SK-N-SH (cell line): ENCODE measurements at regions not wholly inside any gene's neighbourhood (a gene's known extent, or its start where the extent isn't known, plus 50 kb on each side); places are given as distances from the start of the nearest gene placed in this dataset.
A peak's percentile ranks its signal among the peaks of the same experiment; 100 is the strongest.

Experiments used
- CTCF ChIA-PET: fragments of 300-600, 350-600 bp; formaldehyde crosslinking; extraction: SDS; loops from one replicate; lab custom pipeline; 2021; lab: Yijun Ruan, JAX
- POLR2A ChIA-PET: fragments of 350-600 bp; sonication (Branson Sonifier 250); formaldehyde crosslinking; extraction: SDS; loops from one replicate; lab custom pipeline; 2020; ENCODE audit warnings: antibody characterized with exemption, inconsistent platforms; lab: Yijun Ruan, JAX
- DNase-seq: peaks from one replicate; pipeline ENCODE4 v3.0.0; 2012
- H2AFZ ChIP-seq: fragments of 200-600 bp; sonication (generic); 2 replicates; pipeline ENCODE4 v1.8.1; 2016; ENCODE audit warnings: antibody characterized with exemption, mild to moderate bottlenecking, low read depth
- H3F3A ChIP-seq: fragments of 200-600 bp; sonication (generic); replicated peaks from 2 replicates; pipeline ENCODE3; 2016; ENCODE audit warnings: antibody characterized with exemption, mild to moderate bottlenecking; ENCODE audit not compliant: insufficient read depth
- H3K27ac ChIP-seq, 2 experiments: fragments of 200-500 bp in 1 of 2; fragments of 200-600 bp in 1 of 2; sonication (Bioruptor generic) in 1 of 2; sonication (generic), shearing (Covaris generic) in 1 of 2; 2 replicates each; pipeline versions ENCODE4 v1.5.1 to v1.6.1; 2014 to 2016; ENCODE audit warnings: low read depth in 2 of 2, inconsistent platforms in 1 of 2, low read length in 1 of 2, mild to moderate bottlenecking in 1 of 2, mixed read lengths in 1 of 2
- H3K27me3 ChIP-seq: fragments of 200-600 bp; sonication (generic), shearing (Covaris generic); 2 replicates; pipeline ENCODE4 v1.6.1; 2016; ENCODE audit warnings: mixed run types; ENCODE audit not compliant: insufficient read depth
- H3K36me3 ChIP-seq, 2 experiments: fragments of 200-500 bp in 1 of 2; fragments of 200-600 bp in 1 of 2; sonication (Bioruptor generic) in 1 of 2; sonication (generic) in 1 of 2; replicated peaks in 1 of 2; 2 replicates each; pipeline versions ENCODE3 to v1.5.1; 2014 to 2016; ENCODE audit warnings: low read length in 1 of 2, mild to moderate bottlenecking in 1 of 2; ENCODE audit not compliant: insufficient read depth in 2 of 2, control insufficient read depth in 1 of 2
- H3K4me1 ChIP-seq, 2 experiments: fragments of 200-500 bp in 1 of 2; fragments of 200-600 bp in 1 of 2; sonication (Bioruptor generic) in 1 of 2; sonication (generic), shearing (Covaris generic) in 1 of 2; 2 replicates each; pipeline versions ENCODE4 v1.5.1 to v1.6.1; 2014 to 2016; ENCODE audit warnings: low read depth in 1 of 2, low read length in 1 of 2, mixed run types in 1 of 2; ENCODE audit not compliant: insufficient read depth in 2 of 2, control insufficient read depth in 1 of 2
- H3K4me2 ChIP-seq: fragments of 200-600 bp; sonication (generic), shearing (Covaris generic); 2 replicates; pipeline ENCODE4 v1.6.1; 2017; ENCODE audit warnings: mixed run types
- H3K4me3 ChIP-seq, 2 experiments: fragments of 200-500 bp in 1 of 2; fragments of 200-600 bp in 1 of 2; sonication (Bioruptor generic) in 1 of 2; sonication (generic), shearing (Covaris generic) in 1 of 2; 2 replicates each; pipeline versions ENCODE4 v1.5.1 to v1.8.1; 2014 to 2016; ENCODE audit warnings: low read depth in 2 of 2, inconsistent platforms in 1 of 2, low read length in 1 of 2, mild to moderate bottlenecking in 1 of 2, mixed read lengths in 1 of 2, moderate library complexity in 1 of 2
- H3K79me2 ChIP-seq: fragments of 200-600 bp; sonication (generic); 2 replicates; pipeline ENCODE4 v1.8.1; 2017; ENCODE audit warnings: mild to moderate bottlenecking; ENCODE audit not compliant: insufficient read depth
- H3K9ac ChIP-seq: fragments of 200-600 bp; sonication (generic); 2 replicates; pipeline ENCODE4 v1.6.1; 2017; ENCODE audit warnings: mixed run types
- H3K9me2 ChIP-seq: fragments of 200-600 bp; sonication (generic); 2 replicates; pipeline ENCODE4 v1.6.1; 2017; ENCODE audit warnings: mixed run types
- H3K9me3 ChIP-seq: fragments of 200-600 bp; sonication (generic); 2 replicates; pipeline ENCODE4 v1.6.1; 2017; ENCODE audit warnings: mixed run types, mild to moderate bottlenecking, moderate library complexity
- H4K20me1 ChIP-seq: fragments of 200-600 bp; sonication (generic); 2 replicates; pipeline ENCODE4 v1.6.1; 2017; ENCODE audit warnings: mild to moderate bottlenecking, mixed run types; ENCODE audit not compliant: insufficient read depth
- CHD2 ChIP-seq: fragments of 150-350 bp; IDR thresholded peaks from 2 replicates; pipeline ENCODE4 v1.6.1; 2018; ENCODE audit warnings: low read length; ENCODE audit not compliant: partially characterized antibody
- ELF1 ChIP-seq: IDR thresholded peaks from 2 replicates; pipeline ENCODE4 v1.4.0; 2012
- EP300 ChIP-seq, 2 experiments: IDR thresholded peaks; 2 replicates each; pipeline versions ENCODE4 v1.4.0 to v1.6.1; 2012; ENCODE audit warnings: borderline replicate concordance in 1 of 2, low read depth in 1 of 2, low read length in 1 of 2
- FOSL2 ChIP-seq: IDR thresholded peaks from 2 replicates; pipeline ENCODE4 v1.4.0; 2012; ENCODE audit warnings: low read depth, mild to moderate bottlenecking, moderate library complexity, borderline replicate concordance
- FOXJ3 ChIP-seq: sonication (generic); formaldehyde crosslinking; IDR thresholded peaks from 2 replicates; pipeline ENCODE4 v1.5.1; 2020; ENCODE audit warnings: mild to moderate bottlenecking, missing genetic modification reagents
- FOXM1 ChIP-seq: IDR thresholded peaks from 2 replicates; pipeline ENCODE4 v1.4.0; 2012; ENCODE audit warnings: low read depth, mild to moderate bottlenecking
- GABPA ChIP-seq: IDR thresholded peaks from 2 replicates; pipeline ENCODE4 v1.4.0; 2012; ENCODE audit warnings: low read depth, mild to moderate bottlenecking
- JUND ChIP-seq: IDR thresholded peaks from 2 replicates; pipeline ENCODE4 v1.4.0; 2012
- MEF2A ChIP-seq: IDR thresholded peaks from 2 replicates; pipeline ENCODE4 v1.4.0; 2012; ENCODE audit warnings: low read depth, borderline replicate concordance
- NRF1 ChIP-seq: IDR thresholded peaks from 2 replicates; pipeline ENCODE4 v1.6.1; 2012; ENCODE audit warnings: low read depth, mild to moderate bottlenecking, low read length
- RAD21 ChIP-seq: IDR thresholded peaks from 2 replicates; pipeline ENCODE4 v1.6.1; 2012; ENCODE audit warnings: mild to moderate bottlenecking, low read length
- RCOR1 ChIP-seq: fragments of 150-350 bp; IDR thresholded peaks from 2 replicates; pipeline ENCODE4 v1.6.1; 2017; ENCODE audit warnings: antibody characterized with exemption, low read length
- RFX5 ChIP-seq: IDR thresholded peaks from 2 replicates; pipeline ENCODE4 v1.6.1; 2012; ENCODE audit warnings: mild to moderate bottlenecking, improper control_type of control experiment, low read length
- RXRA ChIP-seq: IDR thresholded peaks from 2 replicates; pipeline ENCODE4 v1.4.0; 2012; ENCODE audit warnings: low read depth, mild to moderate bottlenecking, borderline replicate concordance
- SIN3A ChIP-seq: IDR thresholded peaks from 2 replicates; pipeline ENCODE4 v1.6.1; 2012; ENCODE audit warnings: low read depth, mild to moderate bottlenecking, low read length, moderate library complexity, borderline replicate concordance
- SMC3 ChIP-seq: IDR thresholded peaks from 2 replicates; pipeline ENCODE4 v1.6.1; 2012; ENCODE audit warnings: low read depth, low read length, improper control_type of control experiment
- TCF12 ChIP-seq: IDR thresholded peaks from 2 replicates; pipeline ENCODE4 v1.4.0; 2012
- TEAD4 ChIP-seq: IDR thresholded peaks from 2 replicates; pipeline ENCODE4 v1.4.0; 2012; ENCODE audit warnings: mild to moderate bottlenecking, borderline replicate concordance; ENCODE audit not compliant: insufficient read depth
- USF2 ChIP-seq: fragments of 150-350 bp; IDR thresholded peaks from 2 replicates; pipeline ENCODE4 v1.6.1; 2017; ENCODE audit warnings: antibody characterized with exemption, low read length, low read depth, borderline replicate concordance
- ZBTB33 ChIP-seq: IDR thresholded peaks from 2 replicates; pipeline ENCODE4 v1.4.0; 2012; ENCODE audit warnings: low read depth, borderline replicate concordance
- WGBS: methylation state at CpG from one replicate; pipeline ENCODE4 v1.1.6; 2017; ENCODE audit warnings: low lambda C conversion rate; 5-methylcytosine and 5-hydroxymethylcytosine counted together
- TF ChIP-seq, protein P1 (sequence below): IDR thresholded peaks from 2 replicates; pipeline ENCODE4 v1.6.1; 2012; ENCODE audit warnings: mild to moderate bottlenecking, low read depth, low read length, moderate library complexity
- TF ChIP-seq, protein P2 (sequence below): fragments of 150-350 bp; IDR thresholded peaks from 2 replicates; pipeline ENCODE4 v1.6.1; 2016; ENCODE audit warnings: mild to moderate bottlenecking, low read depth, low read length
- TF ChIP-seq, protein P3 (sequence below): IDR thresholded peaks from 2 replicates; pipeline ENCODE4; 2012
- TF ChIP-seq, protein P4 (sequence below): fragments of 200-600 bp; sonication (generic); IDR thresholded peaks from 2 replicates; pipeline ENCODE4 v1.6.1; 2017; ENCODE audit warnings: antibody characterized with exemption, mild to moderate bottlenecking, moderate library complexity
- TF ChIP-seq, protein P5 (sequence below): IDR thresholded peaks from 2 replicates; pipeline ENCODE4 v1.4.0; 2012; ENCODE audit warnings: low read depth

DNA sequence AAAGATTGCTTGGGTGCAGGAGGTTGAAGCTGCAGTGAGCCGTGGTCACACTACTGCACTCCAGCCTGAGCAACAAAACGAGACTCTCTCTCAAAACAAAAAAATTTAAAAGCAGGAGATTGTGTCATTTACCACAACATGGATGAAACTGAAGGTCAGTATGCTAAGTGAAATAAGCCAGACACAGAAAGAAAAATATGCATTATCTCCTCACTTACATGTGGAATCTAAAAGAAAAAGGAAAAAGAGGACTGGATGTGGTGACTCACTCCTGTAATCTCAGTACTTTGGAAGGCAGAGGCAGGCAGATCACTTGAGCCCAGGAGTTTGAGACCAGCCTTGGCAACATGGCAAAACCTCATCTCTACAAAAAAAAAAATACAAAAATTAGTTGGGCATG, 146.8 kb upstream of the DAPK1 start:
- no peaks in the 10 kb centered on the region for H3K9me2 ChIP-seq
- no peaks in the 10 kb centered on the region for H3K36me3 ChIP-seq
- no peak overlapping the region for H3K4me3 ChIP-seq
- H3K79me2 ChIP-seq: no peaks in the 10 kb centered on the region
- H2AFZ ChIP-seq: no peak overlapping the region
- H3K4me1 ChIP-seq: no peaks in the 10 kb centered on the region
- H4K20me1 ChIP-seq: no peaks in the 10 kb centered on the region
- ChIA-PET CTCF (no interaction called here), POLR2A (no interaction called here)
- H3K9me3 ChIP-seq: no peaks in the 10 kb centered on the region
- no peak for DNase-seq
- H3F3A ChIP-seq: no peaks in the 10 kb centered on the region
- no peak overlapping the region for H3K27ac ChIP-seq
- no peak overlapping the region for H3K4me2 ChIP-seq
- WGBS: 23% methylated on average over 2 of the region's 2 CpGs
- H3K9ac ChIP-seq: no peak overlapping the region
- H3K27me3 ChIP-seq: no peaks in the 10 kb centered on the region
- TF ChIP-seq RXRA (no peak), EP300 (IDR thresholded peaks at IDR 0.05; ENCODE audit: borderline replicate concordance in 1 of 2, low read depth in 1 of 2, low read length in 1 of 2) (0 out of 4 replicates have a peak, but pooled peaks of 1 of the 2 experiments have one; percentile 31), RAD21 (no peak), TCF12 (peak; percentile 93), RCOR1 (no peak), SIN3A (no peak), RFX5 (no peak), ELF1 (no peak), USF2 (no peak), NRF1 (no peak), ZBTB33 (no peak), SMC3 (no peak), TEAD4 (no peak), MEF2A (no peak), FOSL2 (peak; percentile 66), FOXM1 (peak; percentile 41; the same call in 1 of the 2 replicates), FOXJ3 (CRISPR knock-in tag) (no peak), GABPA (no peak), CHD2 (no peak), JUND (peak; percentile 64)
- TF ChIP-seq, protein P1, sequence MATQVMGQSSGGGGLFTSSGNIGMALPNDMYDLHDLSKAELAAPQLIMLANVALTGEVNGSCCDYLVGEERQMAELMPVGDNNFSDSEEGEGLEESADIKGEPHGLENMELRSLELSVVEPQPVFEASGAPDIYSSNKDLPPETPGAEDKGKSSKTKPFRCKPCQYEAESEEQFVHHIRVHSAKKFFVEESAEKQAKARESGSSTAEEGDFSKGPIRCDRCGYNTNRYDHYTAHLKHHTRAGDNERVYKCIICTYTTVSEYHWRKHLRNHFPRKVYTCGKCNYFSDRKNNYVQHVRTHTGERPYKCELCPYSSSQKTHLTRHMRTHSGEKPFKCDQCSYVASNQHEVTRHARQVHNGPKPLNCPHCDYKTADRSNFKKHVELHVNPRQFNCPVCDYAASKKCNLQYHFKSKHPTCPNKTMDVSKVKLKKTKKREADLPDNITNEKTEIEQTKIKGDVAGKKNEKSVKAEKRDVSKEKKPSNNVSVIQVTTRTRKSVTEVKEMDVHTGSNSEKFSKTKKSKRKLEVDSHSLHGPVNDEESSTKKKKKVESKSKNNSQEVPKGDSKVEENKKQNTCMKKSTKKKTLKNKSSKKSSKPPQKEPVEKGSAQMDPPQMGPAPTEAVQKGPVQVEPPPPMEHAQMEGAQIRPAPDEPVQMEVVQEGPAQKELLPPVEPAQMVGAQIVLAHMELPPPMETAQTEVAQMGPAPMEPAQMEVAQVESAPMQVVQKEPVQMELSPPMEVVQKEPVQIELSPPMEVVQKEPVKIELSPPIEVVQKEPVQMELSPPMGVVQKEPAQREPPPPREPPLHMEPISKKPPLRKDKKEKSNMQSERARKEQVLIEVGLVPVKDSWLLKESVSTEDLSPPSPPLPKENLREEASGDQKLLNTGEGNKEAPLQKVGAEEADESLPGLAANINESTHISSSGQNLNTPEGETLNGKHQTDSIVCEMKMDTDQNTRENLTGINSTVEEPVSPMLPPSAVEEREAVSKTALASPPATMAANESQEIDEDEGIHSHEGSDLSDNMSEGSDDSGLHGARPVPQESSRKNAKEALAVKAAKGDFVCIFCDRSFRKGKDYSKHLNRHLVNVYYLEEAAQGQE: no peak
- TF ChIP-seq, protein P2, sequence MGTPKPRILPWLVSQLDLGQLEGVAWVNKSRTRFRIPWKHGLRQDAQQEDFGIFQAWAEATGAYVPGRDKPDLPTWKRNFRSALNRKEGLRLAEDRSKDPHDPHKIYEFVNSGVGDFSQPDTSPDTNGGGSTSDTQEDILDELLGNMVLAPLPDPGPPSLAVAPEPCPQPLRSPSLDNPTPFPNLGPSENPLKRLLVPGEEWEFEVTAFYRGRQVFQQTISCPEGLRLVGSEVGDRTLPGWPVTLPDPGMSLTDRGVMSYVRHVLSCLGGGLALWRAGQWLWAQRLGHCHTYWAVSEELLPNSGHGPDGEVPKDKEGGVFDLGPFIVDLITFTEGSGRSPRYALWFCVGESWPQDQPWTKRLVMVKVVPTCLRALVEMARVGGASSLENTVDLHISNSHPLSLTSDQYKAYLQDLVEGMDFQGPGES: no peak
- TF ChIP-seq, protein P3, sequence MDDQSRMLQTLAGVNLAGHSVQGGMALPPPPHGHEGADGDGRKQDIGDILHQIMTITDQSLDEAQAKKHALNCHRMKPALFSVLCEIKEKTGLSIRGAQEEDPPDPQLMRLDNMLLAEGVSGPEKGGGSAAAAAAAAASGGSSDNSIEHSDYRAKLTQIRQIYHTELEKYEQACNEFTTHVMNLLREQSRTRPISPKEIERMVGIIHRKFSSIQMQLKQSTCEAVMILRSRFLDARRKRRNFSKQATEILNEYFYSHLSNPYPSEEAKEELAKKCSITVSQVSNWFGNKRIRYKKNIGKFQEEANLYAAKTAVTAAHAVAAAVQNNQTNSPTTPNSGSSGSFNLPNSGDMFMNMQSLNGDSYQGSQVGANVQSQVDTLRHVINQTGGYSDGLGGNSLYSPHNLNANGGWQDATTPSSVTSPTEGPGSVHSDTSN: peak; percentile 72
- TF ChIP-seq, protein P4, sequence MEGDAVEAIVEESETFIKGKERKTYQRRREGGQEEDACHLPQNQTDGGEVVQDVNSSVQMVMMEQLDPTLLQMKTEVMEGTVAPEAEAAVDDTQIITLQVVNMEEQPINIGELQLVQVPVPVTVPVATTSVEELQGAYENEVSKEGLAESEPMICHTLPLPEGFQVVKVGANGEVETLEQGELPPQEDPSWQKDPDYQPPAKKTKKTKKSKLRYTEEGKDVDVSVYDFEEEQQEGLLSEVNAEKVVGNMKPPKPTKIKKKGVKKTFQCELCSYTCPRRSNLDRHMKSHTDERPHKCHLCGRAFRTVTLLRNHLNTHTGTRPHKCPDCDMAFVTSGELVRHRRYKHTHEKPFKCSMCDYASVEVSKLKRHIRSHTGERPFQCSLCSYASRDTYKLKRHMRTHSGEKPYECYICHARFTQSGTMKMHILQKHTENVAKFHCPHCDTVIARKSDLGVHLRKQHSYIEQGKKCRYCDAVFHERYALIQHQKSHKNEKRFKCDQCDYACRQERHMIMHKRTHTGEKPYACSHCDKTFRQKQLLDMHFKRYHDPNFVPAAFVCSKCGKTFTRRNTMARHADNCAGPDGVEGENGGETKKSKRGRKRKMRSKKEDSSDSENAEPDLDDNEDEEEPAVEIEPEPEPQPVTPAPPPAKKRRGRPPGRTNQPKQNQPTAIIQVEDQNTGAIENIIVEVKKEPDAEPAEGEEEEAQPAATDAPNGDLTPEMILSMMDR: no peak
- TF ChIP-seq, protein P5, sequence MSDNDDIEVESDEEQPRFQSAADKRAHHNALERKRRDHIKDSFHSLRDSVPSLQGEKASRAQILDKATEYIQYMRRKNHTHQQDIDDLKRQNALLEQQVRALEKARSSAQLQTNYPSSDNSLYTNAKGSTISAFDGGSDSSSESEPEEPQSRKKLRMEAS: no peak
